ENCODE measurements at regions not wholly inside any gene's neighbourhood (a gene's known extent, or its start where the extent isn't known, plus 50 kb on each side); places are given as distances from the start of the nearest gene placed in this dataset.

- no peak for TF ChIP-seq CTCF (IDR thresholded peaks at IDR 0.05; ENCODE audit: unreplicated experiment)
- Mint-ChIP-seq H3K4me1 (ENCODE audit: low read depth) (no peaks in the 10 kb centered on the region), H3K36me3 (ENCODE audit: insufficient read depth) (peaks cover under 1% of the 10 kb centered on the region), H3K27ac (no peak overlapping the region), H3K9me3 (ENCODE audit: low read depth) (peaks cover 14% of the 10 kb centered on the region), H3K4me3 (ENCODE audit: low read depth) (no peak overlapping the region), H3K27me3 (no peaks in the 10 kb centered on the region)
- no peak for DNase-seq (ENCODE audit: low spot score, unreplicated experiment)
Measured at GRCh38 chrX:63285375-63285774, 65.8 kb downstream of the SPIN4 start.

GRCh38 chrX:63284659-63285058 is 66.5 kb downstream of the SPIN4 start:
- TF ChIP-seq CTCF (IDR thresholded peaks at IDR 0.05; ENCODE audit: unreplicated experiment), result no peak

GRCh38 chrX:63283348-63283747 is 67.8 kb downstream of the SPIN4 start:
- no peaks in the 10 kb centered on the region for H3K4me1 Mint-ChIP-seq (ENCODE audit: low read depth)
- H3K27ac Mint-ChIP-seq, result no peak overlapping the region
- no peaks in the 10 kb centered on the region for H3K27me3 Mint-ChIP-seq
- H3K4me3 Mint-ChIP-seq (ENCODE audit: low read depth), result no peak overlapping the region
- no peak for DNase-seq (ENCODE audit: low spot score, unreplicated experiment)
- H3K9me3 Mint-ChIP-seq (ENCODE audit: low read depth), result peaks cover 9% of the 10 kb centered on the region
- H3K36me3 Mint-ChIP-seq (ENCODE audit: insufficient read depth), result no peaks in the 10 kb centered on the region
- TF ChIP-seq CTCF (IDR thresholded peaks at IDR 0.05; ENCODE audit: unreplicated experiment), result no peak

More at GRCh38 chrX:63284659-63285058, 66.5 kb downstream of the SPIN4 start:
- Mint-ChIP-seq H3K4me3 (ENCODE audit: low read depth) (no peak overlapping the region), H3K36me3 (ENCODE audit: insufficient read depth) (no peaks in the 10 kb centered on the region), H3K27ac (no peak overlapping the region), H3K4me1 (ENCODE audit: low read depth) (no peaks in the 10 kb centered on the region), H3K27me3 (no peaks in the 10 kb centered on the region), H3K9me3 (ENCODE audit: low read depth) (peaks cover 12% of the 10 kb centered on the region)
- DNase-seq (ENCODE audit: low spot score, unreplicated experiment), result no peak

- H3K9me3 Mint-ChIP-seq (ENCODE audit: low read depth), result peaks cover 7% of the 10 kb centered on the region
- no peak overlapping the region for H3K4me3 Mint-ChIP-seq (ENCODE audit: low read depth)
- no peaks in the 10 kb centered on the region for H3K36me3 Mint-ChIP-seq (ENCODE audit: insufficient read depth)
- H3K4me1 Mint-ChIP-seq (ENCODE audit: low read depth), result no peaks in the 10 kb centered on the region
- DNase-seq (ENCODE audit: low spot score, unreplicated experiment), result no peak
- no peaks in the 10 kb centered on the region for H3K27me3 Mint-ChIP-seq
- H3K27ac Mint-ChIP-seq, result no peak overlapping the region
- no peak for TF ChIP-seq CTCF (IDR thresholded peaks at IDR 0.05; ENCODE audit: unreplicated experiment)
Measured at GRCh38 chrX:63282828-63283227, 68.3 kb downstream of the SPIN4 start.

- H3K27me3 Mint-ChIP-seq, result no peaks in the 10 kb centered on the region
- TF ChIP-seq CTCF (IDR thresholded peaks at IDR 0.05; ENCODE audit: unreplicated experiment), result no peak
- H3K4me3 Mint-ChIP-seq (ENCODE audit: low read depth), result no peak overlapping the region
- peaks cover 4% of the 10 kb centered on the region for H3K9me3 Mint-ChIP-seq (ENCODE audit: low read depth)
- DNase-seq (ENCODE audit: low spot score, unreplicated experiment), result no peak
- H3K36me3 Mint-ChIP-seq (ENCODE audit: insufficient read depth), result no peaks in the 10 kb centered on the region
- no peaks in the 10 kb centered on the region for H3K4me1 Mint-ChIP-seq (ENCODE audit: low read depth)
- H3K27ac Mint-ChIP-seq, result no peak overlapping the region
Measured at GRCh38 chrX:63282077-63282476, 69.1 kb downstream of the SPIN4 start.
